MM.1S (cell line): ENCODE measurements at regions not wholly inside any gene's neighbourhood (a gene's known extent, or its start where the extent isn't known, plus 50 kb on each side); places are given as distances from the start of the nearest gene placed in this dataset.

Experiments used
- CTCF ChIP-seq: fragments of 300-600 bp; sonication (generic); IDR thresholded peaks from 2 replicates; pipeline ENCODE4 v1.5.1; 2016; ENCODE audit warnings: antibody characterized with exemption, low read length, mixed read lengths
- EZH2 ChIP-seq: fragments of 300-600 bp; sonication (generic); optimal IDR thresholded peaks from 2 replicates; pipeline ENCODE3; 2017; ENCODE audit warnings: low read depth, mild to moderate bottlenecking, antibody characterized with exemption, low read length, mixed read lengths

GRCh38 chr15:31442699-31443111 lies 116.1 kb downstream of the KLF13 start:
- TF ChIP-seq CTCF (no peak), EZH2 (no peak)
